ENCODE measurements at regions not wholly inside any gene's neighbourhood (a gene's known extent, or its start where the extent isn't known, plus 50 kb on each side); places are given as distances from the start of the nearest gene placed in this dataset.

- in situ Hi-C loops (cut with MboI) = no loop called here
- peak overlapping the region; percentile 16; the same call in 1 of the 2 replicates for H3K9ac ChIP-seq
Observed at GRCh38 chr1:67883069-67883468, 49.8 kb upstream of the GNG12 start.

More at GRCh38 chr1:67883069-67883468, 49.8 kb upstream of the GNG12 start:
- Histone ChIP-seq H3F3A (ENCODE audit: insufficient read depth) (peaks cover 33% of the 10 kb centered on the region), H3K4me2 (ENCODE audit: unreplicated experiment) (peak overlapping the region; percentile 39), H2AFZ (no peak overlapping the region), H3K27ac (peak overlapping the region; percentile 67), H3K27me3 (replicated peaks; ENCODE audit: insufficient read depth) (no peaks in the 10 kb centered on the region), H3K9me2 (ENCODE audit: insufficient read depth) (no peaks in the 10 kb centered on the region), H4K20me1 (ENCODE audit: insufficient read depth) (no peaks in the 10 kb centered on the region), H3K4me3 (no peak overlapping the region), H3K36me3 (ENCODE audit: low read depth) (no peaks in the 10 kb centered on the region), H3K79me2 (ENCODE audit: insufficient read depth) (no peaks in the 10 kb centered on the region), H3K9me3 (ENCODE audit: low read depth) (no peaks in the 10 kb centered on the region), H3K4me1 (ENCODE audit: insufficient read depth) (peaks cover 34% of the 10 kb centered on the region)
- TF ChIP-seq EZH2phosphoT487 (IDR thresholded peaks at IDR 0.05; ENCODE audit: insufficient read depth, low read depth) = no peak
- TF ChIP-seq EZH2 (IDR thresholded peaks at IDR 0.05; ENCODE audit: insufficient read depth, poor library complexity, severe bottlenecking) = no peak
- DNase-seq = peak; percentile 92
- WGBS, 2 experiments (ENCODE audit: low coverage in 1 of 2, low lambda C conversion rate in 2 of 2, missing lambda C conversion rate in 2 of 2) = 44 to 52% methylated on average over 2 of the region's 2 CpGs
